Prostate gland (tissue), 2 donors: ENCODE measurements at regions not wholly inside any gene's neighbourhood (a gene's known extent, or its start where the extent isn't known, plus 50 kb on each side); places are given as distances from the start of the nearest gene placed in this dataset.

Experiments used
- CTCF ChIP-seq, 4 experiments: fragments of 200-600 bp in 2 of 4; fragments of 450-650 bp in 2 of 4; sonication (generic) in 2 of 4; IDR thresholded peaks; 1 replicate in 3 of 4; 2 replicates in 1 of 4; pipeline ENCODE4 v1.5.1; 2016 to 2019; ENCODE audit warnings: antibody characterized with exemption in 4 of 4, mild to moderate bottlenecking in 2 of 4, moderate library complexity in 2 of 4
- POLR2A ChIP-seq: fragments of 450-650 bp; IDR thresholded peaks from one replicate; pipeline ENCODE4 v1.6.1; 2016; ENCODE audit warnings: antibody characterized with exemption, mild to moderate bottlenecking

GRCh38 chr16:51699686-51700396, 548.8 kb upstream of the SALL1 start:
- TF ChIP-seq POLR2A (no peak), CTCF (IDR thresholded peaks at IDR 0.05) (no peak)
